IPS-20b (cell line): ENCODE measurements at regions not wholly inside any gene's neighbourhood (a gene's known extent, or its start where the extent isn't known, plus 50 kb on each side); places are given as distances from the start of the nearest gene placed in this dataset.

ENCODE experiments used
- H3K27ac ChIP-seq: one replicate; pipeline ENCODE4 v1.5.1; 2013; ENCODE audit warnings: low read length
- H3K27me3 ChIP-seq: 2 replicates; pipeline ENCODE4 v1.6.1; 2013; ENCODE audit warnings: mild to moderate bottlenecking, low read length, inconsistent platforms; ENCODE audit not compliant: insufficient read depth
- H3K36me3 ChIP-seq: 2 replicates; pipeline ENCODE4 v1.6.1; 2013; ENCODE audit warnings: low read depth, mild to moderate bottlenecking, inconsistent platforms, low read length, moderate library complexity; ENCODE audit not compliant: insufficient read depth
- H3K4me1 ChIP-seq: 2 replicates; pipeline ENCODE4 v1.6.1; 2013; ENCODE audit warnings: mild to moderate bottlenecking, control low read depth, inconsistent platforms, low read length, moderate library complexity; ENCODE audit not compliant: insufficient read depth
- H3K4me3 ChIP-seq: 2 replicates; pipeline ENCODE4 v1.5.1; 2013; ENCODE audit warnings: mild to moderate bottlenecking, low read length, inconsistent platforms
- H3K9ac ChIP-seq: 2 replicates; pipeline ENCODE4 v1.6.1; 2013; ENCODE audit warnings: low read depth, mild to moderate bottlenecking, inconsistent platforms, low read length, moderate library complexity
- H3K9me3 ChIP-seq: 2 replicates; pipeline ENCODE4 v1.6.1; 2013; ENCODE audit warnings: mild to moderate bottlenecking, low read depth, low read length, inconsistent platforms; ENCODE audit not compliant: insufficient read depth

DNA sequence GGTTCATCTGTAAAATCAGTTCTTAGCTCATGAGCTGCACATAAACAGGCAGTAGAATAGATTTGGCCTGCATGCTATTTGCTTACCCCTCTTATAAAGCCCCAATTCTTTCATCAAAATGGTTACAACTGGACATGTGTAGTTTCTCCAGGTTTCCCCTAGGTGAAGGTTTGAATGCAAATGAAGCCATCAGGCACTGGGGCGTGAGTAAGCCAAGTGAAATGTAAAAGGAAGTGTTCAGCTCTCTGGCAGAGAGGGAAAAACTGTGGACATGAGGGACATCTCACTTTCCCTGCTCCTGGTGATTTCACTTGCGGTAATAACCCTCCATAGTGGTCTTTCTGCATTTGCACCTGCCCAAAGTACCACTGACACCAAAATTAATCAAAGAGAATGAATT lies 1402.3 kb upstream of the LRRTM1 start:
- H3K27me3 ChIP-seq = no peaks in the 10 kb centered on the region
- no peak overlapping the region for H3K9ac ChIP-seq
- no peaks in the 10 kb centered on the region for H3K36me3 ChIP-seq
- no peak overlapping the region for H3K27ac ChIP-seq
- H3K4me3 ChIP-seq = no peak overlapping the region
- H3K9me3 ChIP-seq = no peaks in the 10 kb centered on the region
- H3K4me1 ChIP-seq = no peaks in the 10 kb centered on the region

DNA sequence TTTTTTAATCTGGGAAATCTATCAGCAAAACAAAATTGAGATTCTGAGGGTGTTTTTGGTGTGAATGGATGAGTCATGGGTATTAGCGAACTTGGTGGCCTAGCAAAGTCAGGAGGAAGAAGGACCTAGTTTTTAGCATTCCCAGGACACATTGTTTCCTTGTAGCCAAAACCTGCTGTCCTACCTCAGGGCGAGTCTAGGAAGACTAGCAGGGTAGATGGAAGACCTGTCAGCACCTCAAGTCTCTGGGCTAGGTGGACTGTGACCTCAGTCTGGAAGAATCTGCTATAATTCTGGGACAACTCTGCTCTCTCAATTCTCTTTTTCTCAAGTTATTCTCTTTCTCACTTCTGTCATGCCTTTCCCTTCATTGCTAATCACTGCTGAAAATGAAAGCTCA lies 1399.3 kb upstream of the LRRTM1 start:
- H3K27me3 ChIP-seq = no peaks in the 10 kb centered on the region
- H3K9me3 ChIP-seq = no peaks in the 10 kb centered on the region
- no peak overlapping the region for H3K9ac ChIP-seq
- H3K27ac ChIP-seq = no peak overlapping the region
- H3K4me3 ChIP-seq = no peak overlapping the region
- H3K4me1 ChIP-seq = no peaks in the 10 kb centered on the region
- H3K36me3 ChIP-seq = no peaks in the 10 kb centered on the region

DNA sequence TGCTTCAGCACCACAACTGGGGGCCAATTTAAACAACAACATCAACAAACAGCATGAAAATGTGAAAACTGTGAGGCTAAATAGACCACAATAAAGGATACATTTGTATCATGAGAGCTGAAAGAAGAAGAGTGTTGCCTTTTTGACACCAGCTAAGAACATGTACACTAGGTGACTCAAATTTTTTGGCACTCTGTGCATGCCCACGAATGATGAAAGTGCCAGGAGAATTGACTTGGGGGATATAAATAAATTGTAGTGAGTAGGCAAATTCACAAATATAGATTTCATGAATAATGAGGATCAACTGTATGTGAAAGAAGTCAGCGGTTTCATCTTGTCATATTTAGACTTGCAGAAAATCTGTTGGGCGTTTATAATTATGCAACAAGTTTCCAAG lies 1388.0 kb upstream of the LRRTM1 start:
- no peak overlapping the region for H3K27ac ChIP-seq
- no peaks in the 10 kb centered on the region for H3K4me1 ChIP-seq
- H3K27me3 ChIP-seq = no peaks in the 10 kb centered on the region
- no peak overlapping the region for H3K4me3 ChIP-seq
- no peak overlapping the region for H3K9ac ChIP-seq
- H3K36me3 ChIP-seq = no peaks in the 10 kb centered on the region
- H3K9me3 ChIP-seq = no peaks in the 10 kb centered on the region

DNA sequence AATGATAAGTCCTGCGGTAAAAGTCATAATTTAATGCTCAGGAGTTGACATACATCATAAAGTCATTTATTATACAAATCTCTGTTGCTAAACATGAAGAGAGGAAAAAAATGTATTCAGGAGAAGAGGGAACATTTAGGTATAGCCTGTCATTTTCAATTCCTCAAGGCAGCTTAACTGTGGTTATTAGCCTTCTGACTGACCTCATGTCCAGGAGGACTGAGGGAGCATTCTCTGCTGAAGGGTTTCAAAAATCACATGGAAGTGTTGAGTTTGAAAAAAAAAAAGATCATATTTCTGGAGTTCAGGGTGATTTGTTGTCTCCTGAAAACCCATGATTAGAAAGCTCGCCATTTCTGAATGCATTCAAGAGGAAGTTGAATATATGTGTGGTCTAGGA lies 1371.1 kb upstream of the LRRTM1 start:
- H3K9me3 ChIP-seq = no peaks in the 10 kb centered on the region
- no peaks in the 10 kb centered on the region for H3K27me3 ChIP-seq
- H3K4me1 ChIP-seq = no peaks in the 10 kb centered on the region
- H3K9ac ChIP-seq = no peak overlapping the region
- H3K36me3 ChIP-seq = no peaks in the 10 kb centered on the region
- no peak overlapping the region for H3K4me3 ChIP-seq
- H3K27ac ChIP-seq = no peak overlapping the region

DNA sequence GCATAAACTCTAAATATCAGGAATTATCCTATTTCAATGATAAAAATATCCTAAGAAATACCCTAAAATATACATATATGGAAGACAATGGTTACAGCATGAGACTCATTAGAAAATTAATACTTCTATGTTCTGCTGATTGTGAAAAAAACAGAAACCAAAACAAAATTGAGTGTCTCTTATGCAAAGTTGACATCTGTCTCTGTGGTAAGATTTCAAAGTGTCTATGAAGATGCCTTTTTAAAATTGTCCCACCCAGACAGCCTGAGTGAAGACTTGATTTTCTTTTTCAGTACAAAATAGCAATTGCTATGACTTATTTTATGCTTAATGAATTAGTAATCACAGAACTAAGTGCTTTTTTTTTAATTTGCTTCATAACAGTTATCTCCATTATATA lies 1368.4 kb upstream of the LRRTM1 start:
- H3K4me1 ChIP-seq = no peaks in the 10 kb centered on the region
- H3K27me3 ChIP-seq = no peaks in the 10 kb centered on the region
- no peak overlapping the region for H3K27ac ChIP-seq
- H3K9me3 ChIP-seq = no peaks in the 10 kb centered on the region
- H3K4me3 ChIP-seq = no peak overlapping the region
- H3K36me3 ChIP-seq = no peaks in the 10 kb centered on the region
- no peak overlapping the region for H3K9ac ChIP-seq

DNA sequence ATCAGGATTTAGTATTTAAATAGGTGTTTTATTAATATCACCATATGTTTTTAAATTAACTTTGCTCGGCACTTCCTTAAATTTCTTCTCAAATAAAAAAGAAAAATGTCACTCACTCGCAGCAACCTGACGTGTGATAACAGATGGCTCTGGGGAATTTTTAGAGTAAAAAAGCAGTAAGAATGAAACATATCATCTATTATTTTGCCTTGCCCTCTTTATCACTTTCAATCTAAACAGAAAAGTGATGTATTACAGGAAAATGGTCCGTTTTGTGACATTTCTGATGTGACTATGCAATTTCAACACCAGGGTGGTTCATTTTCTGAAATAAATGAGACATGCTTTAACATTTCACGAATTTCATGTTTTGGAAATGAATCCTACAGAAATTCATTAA lies 1368.0 kb upstream of the LRRTM1 start:
- Histone ChIP-seq H3K36me3 (no peaks in the 10 kb centered on the region), H3K4me3 (no peak overlapping the region), H3K9me3 (no peaks in the 10 kb centered on the region), H3K9ac (no peak overlapping the region), H3K27ac (no peak overlapping the region), H3K4me1 (no peaks in the 10 kb centered on the region), H3K27me3 (no peaks in the 10 kb centered on the region)

DNA sequence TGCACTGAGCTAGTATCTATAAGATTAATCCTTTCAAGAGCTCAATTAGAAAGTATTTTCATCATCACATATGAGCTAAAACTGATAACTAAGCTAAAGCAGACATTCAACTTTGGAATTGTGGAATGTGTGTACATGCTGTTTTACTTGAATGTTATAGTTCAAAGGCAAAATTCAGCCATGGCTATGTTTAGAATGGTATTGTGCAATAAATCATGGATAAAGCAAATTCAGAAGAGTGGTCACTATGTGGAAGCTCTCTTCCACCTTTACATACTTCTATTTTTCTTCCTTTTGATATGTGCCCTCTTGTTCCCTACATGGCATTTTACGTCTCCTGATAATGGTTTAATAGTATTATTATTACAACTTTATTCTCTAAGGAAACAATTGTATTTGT lies 1366.3 kb upstream of the LRRTM1 start:
- no peak overlapping the region for H3K27ac ChIP-seq
- no peaks in the 10 kb centered on the region for H3K36me3 ChIP-seq
- no peaks in the 10 kb centered on the region for H3K4me1 ChIP-seq
- H3K9ac ChIP-seq = no peak overlapping the region
- H3K27me3 ChIP-seq = no peaks in the 10 kb centered on the region
- H3K4me3 ChIP-seq = no peak overlapping the region
- H3K9me3 ChIP-seq = no peaks in the 10 kb centered on the region

DNA sequence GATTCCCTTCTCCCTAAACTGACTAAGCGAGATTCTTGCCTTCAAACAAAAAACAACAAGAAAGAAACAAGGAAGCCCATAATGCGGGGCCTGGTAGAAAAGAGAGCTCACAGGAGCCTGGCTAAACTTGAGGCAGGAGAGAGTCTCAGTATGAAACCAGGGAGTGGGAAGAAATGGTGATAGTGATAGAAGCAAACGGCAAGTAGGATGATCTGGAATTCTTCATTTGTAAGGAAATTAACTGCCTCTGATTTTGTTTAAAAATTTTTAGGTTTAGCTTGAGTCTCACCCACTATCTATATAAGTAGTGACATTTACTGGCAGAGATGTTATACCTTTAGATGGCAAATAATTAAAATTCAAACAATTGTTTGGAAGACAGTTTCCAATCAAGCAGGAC lies 1356.5 kb upstream of the LRRTM1 start:
- no peaks in the 10 kb centered on the region for H3K27me3 ChIP-seq
- no peak overlapping the region for H3K9ac ChIP-seq
- no peaks in the 10 kb centered on the region; the same call in 1 of the 2 replicates for H3K4me1 ChIP-seq
- no peak overlapping the region for H3K4me3 ChIP-seq
- no peak overlapping the region for H3K27ac ChIP-seq
- no peaks in the 10 kb centered on the region for H3K36me3 ChIP-seq
- peaks cover 11% of the 10 kb centered on the region; the same call in 1 of the 2 replicates for H3K9me3 ChIP-seq

DNA sequence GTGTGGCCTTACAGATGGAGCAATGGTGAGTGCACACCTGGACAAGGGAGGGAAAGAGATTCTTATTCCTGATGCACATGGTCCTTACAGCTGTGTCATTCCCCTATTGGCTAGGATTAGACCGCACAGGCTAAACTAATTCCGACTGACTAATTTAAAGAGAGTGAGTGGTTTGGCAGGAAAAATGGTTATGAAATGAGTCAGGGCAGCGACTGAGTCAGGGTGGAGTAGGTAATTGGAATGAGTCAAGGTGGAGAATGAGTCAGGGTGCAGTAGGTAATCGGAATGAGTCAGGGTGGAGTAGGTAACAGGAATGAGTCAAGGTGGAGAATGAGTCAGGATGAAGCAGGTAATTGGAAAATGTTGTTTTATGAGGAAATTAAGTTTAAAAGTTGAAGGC lies 1353.7 kb upstream of the LRRTM1 start:
- no peak overlapping the region for H3K4me3 ChIP-seq
- H3K4me1 ChIP-seq = no peaks in the 10 kb centered on the region; the same call in 1 of the 2 replicates
- H3K27me3 ChIP-seq = no peaks in the 10 kb centered on the region
- H3K27ac ChIP-seq = no peak overlapping the region
- no peak overlapping the region for H3K9ac ChIP-seq
- peaks cover 11% of the 10 kb centered on the region; the same call in 1 of the 2 replicates for H3K9me3 ChIP-seq
- H3K36me3 ChIP-seq = no peaks in the 10 kb centered on the region

DNA sequence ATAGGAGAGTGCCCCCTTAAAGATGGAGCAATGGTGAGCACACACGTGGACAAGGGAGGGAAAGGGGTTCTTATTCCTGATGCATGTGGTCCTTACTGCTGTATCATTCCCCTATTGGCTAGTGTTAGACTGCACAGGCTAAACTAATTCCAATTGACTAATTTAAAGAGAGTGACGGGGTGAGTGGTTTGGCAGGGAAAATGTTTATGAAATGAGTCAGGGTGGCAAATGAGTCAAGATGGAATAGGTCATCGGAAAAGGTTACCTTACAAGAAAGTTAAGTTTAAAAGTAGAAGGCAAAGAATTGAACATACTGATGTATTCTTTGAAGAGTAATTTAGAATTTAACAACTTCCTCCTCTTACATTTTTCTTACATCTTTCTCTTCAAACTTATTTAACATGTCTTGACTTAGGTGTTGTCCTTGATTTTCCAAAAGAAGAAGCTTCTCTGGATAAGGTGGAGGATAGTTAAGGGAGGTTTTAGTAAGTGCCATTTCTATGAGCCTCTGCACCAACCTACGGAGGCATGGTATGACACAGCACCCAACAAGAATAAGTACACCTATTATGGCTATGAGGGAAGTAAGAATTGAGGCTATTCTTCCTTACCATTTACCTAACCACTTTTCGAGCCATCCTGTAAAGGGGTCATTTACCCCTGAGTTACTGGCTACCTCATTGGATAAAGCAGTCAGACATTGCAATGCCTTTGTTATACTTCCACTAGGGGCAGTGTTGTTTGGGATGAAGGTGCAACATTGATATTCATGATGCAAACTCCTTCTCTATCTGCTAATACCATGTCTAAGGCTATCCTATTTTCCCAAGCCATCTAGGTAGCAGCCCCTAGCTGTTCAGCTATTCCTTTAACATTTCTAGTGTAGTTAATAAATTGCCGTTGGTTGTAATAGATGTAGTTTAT lies 1345.8 kb upstream of the LRRTM1 start:
- no peak overlapping the region for H3K9ac ChIP-seq
- H3K27ac ChIP-seq = no peak overlapping the region
- H3K27me3 ChIP-seq = no peaks in the 10 kb centered on the region
- peaks cover 28% of the 10 kb centered on the region for H3K4me1 ChIP-seq
- no peak overlapping the region for H3K4me3 ChIP-seq
- H3K36me3 ChIP-seq = no peaks in the 10 kb centered on the region
- H3K9me3 ChIP-seq = no peaks in the 10 kb centered on the region

DNA sequence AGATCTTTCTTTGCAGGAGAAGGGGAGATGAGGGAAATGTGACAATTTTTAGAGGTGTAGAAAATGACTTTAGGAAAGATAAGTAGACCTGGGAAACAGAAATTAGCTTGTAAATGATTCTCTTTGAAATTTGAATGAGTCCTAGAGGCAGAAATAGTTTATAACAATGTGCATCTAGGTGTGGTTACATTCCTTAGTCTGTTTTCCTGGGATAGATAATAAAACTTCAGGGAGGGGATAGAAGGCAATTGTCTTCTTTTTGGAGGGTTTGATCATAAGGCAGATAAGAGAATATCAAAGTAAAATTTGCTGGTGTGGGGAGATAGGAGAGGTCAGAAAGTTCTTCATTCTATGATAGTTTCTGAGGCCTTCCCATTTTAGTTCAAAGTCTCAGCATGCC lies 1344.3 kb upstream of the LRRTM1 start:
- H3K27me3 ChIP-seq = no peaks in the 10 kb centered on the region
- peak overlapping the region; percentile 0; the same call in 1 of the 2 replicates for H3K4me3 ChIP-seq
- no peak overlapping the region for H3K27ac ChIP-seq
- no peaks in the 10 kb centered on the region for H3K9me3 ChIP-seq
- peaks cover 28% of the 10 kb centered on the region for H3K4me1 ChIP-seq
- no peak overlapping the region for H3K9ac ChIP-seq
- H3K36me3 ChIP-seq = no peaks in the 10 kb centered on the region

DNA sequence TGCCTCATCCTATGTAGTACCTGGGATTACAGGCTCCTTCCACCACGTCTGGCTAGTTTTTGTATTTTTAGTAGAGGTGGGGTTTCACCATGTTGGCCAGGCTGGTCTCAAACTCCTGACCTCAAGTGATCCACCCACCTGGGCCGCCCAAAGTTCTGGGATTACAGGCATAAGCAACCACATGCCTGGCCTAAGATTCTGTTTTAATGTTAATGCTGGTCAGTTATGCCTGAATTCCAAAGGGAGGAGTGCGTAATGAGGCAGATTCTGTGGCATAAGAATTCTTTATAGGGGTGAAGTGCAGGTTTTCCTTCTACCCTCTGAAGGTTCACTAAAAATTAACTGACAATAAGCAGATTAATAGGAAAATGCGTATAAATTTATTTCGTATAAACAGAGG lies 1343.8 kb upstream of the LRRTM1 start:
- Histone ChIP-seq H3K27me3 (no peaks in the 10 kb centered on the region), H3K4me1 (peaks cover 28% of the 10 kb centered on the region), H3K4me3 (peak overlapping the region; percentile 22; the same call in 1 of the 2 replicates), H3K9ac (peak overlapping the region; percentile 57; the same call in 1 of the 2 replicates), H3K9me3 (no peaks in the 10 kb centered on the region), H3K27ac (no peak overlapping the region), H3K36me3 (no peaks in the 10 kb centered on the region)
